GM13976 (cell line): ENCODE measurements at regions not wholly inside any gene's neighbourhood (a gene's known extent, or its start where the extent isn't known, plus 50 kb on each side); places are given as distances from the start of the nearest gene placed in this dataset.
"Not testable (repeated sequence)": the region's sequence is repeated elsewhere in the genome, so short reads cannot be mapped to it uniquely, and the experiment has no call there.

Experiments
- DNase-seq: peaks from one replicate; pipeline ENCODE4 v3.0.0; 2012; ENCODE audit warnings: low spot score
- in situ Hi-C: fragments of 300-500 bp; cut with MboI; formaldehyde crosslinking; loops from one replicate; pipeline ENCODE4 v1.12.0; 2022; ENCODE audit warnings: low sequenced_read_pairs, mixed read lengths, inconsistent platforms; ENCODE audit not compliant: unreplicated experiment
- TF ChIP-seq, protein P1 (sequence below): IDR thresholded peaks from 2 replicates; pipeline ENCODE4 v1.5.1; 2012; ENCODE audit warnings: borderline replicate concordance, mild to moderate bottlenecking; ENCODE audit not compliant: insufficient read depth; ENCODE audit errors: extremely low read depth, missing control alignments, control extremely low read depth

DNA sequence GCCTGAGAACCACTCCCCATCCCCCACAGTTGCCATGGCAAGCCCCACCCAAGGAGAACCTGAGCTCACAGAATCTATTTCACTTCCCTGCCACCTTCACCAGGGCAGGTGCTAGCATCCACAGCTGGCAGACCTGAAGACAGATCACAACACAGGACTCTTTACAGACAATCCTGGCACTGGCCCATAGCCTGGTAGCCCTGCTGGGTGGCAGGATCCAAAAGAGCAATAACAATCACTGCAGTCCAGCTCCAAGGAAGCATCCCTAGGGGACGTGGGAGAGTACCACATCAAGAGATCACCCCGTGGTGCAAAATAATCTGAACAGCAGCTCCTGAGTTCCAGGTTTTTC lies 463.2 kb upstream of the PIK3R1 start:
- TF ChIP-seq, protein P1, sequence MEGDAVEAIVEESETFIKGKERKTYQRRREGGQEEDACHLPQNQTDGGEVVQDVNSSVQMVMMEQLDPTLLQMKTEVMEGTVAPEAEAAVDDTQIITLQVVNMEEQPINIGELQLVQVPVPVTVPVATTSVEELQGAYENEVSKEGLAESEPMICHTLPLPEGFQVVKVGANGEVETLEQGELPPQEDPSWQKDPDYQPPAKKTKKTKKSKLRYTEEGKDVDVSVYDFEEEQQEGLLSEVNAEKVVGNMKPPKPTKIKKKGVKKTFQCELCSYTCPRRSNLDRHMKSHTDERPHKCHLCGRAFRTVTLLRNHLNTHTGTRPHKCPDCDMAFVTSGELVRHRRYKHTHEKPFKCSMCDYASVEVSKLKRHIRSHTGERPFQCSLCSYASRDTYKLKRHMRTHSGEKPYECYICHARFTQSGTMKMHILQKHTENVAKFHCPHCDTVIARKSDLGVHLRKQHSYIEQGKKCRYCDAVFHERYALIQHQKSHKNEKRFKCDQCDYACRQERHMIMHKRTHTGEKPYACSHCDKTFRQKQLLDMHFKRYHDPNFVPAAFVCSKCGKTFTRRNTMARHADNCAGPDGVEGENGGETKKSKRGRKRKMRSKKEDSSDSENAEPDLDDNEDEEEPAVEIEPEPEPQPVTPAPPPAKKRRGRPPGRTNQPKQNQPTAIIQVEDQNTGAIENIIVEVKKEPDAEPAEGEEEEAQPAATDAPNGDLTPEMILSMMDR, result no peak
- in situ Hi-C loops, result no loop called here
- DNase-seq, result no peak

DNA sequence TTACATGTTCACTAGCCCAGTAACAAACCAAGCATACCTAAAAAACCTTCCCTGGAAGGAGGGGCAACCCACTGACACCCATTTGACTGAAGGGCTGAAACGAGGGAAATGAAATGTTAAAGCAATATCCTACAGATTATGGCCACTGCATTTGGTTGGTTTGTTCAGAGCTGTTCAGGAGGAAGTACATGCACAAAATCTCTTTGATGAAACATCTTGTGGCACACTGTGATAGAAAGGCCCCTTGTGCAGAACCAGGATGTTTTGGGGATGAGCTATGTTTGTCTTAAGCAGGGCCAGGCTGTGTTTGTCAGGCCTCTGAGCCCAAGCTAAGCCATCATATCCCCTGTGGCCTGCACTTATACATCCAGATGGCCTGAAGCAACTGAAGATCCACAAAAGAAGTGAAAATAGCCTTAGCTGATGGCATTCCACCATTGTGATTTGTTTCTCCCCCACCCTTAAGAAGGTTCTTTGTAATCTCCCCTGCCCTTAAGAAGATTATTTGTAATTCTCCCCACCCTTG lies 467.3 kb upstream of the PIK3R1 start:
- in situ Hi-C loops, result no loop called here
- TF ChIP-seq, protein P1, result no peak
- DNase-seq, result no peak

DNA sequence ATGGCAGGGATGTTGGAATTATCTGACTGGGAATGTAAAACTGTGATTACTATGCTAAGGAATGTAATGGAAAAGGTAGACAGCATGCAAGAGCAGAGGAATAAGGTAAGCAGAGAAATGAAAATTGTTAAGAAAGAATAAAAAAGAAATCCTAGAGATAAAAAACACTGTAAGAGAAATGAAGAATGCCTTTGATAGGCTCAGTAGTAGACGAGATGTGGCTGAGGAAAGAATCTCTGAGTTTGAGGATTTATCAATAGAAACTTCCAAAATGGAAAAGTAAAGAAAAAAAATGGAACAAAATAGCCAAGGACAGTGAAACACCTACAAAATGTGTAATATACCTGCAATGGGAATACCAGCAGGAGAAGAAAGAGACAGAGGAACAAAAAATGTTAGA lies 468.5 kb upstream of the PIK3R1 start:
- TF ChIP-seq, protein P1, result no peak
- DNase-seq, result no peak
- in situ Hi-C loops, result no loop called here

DNA sequence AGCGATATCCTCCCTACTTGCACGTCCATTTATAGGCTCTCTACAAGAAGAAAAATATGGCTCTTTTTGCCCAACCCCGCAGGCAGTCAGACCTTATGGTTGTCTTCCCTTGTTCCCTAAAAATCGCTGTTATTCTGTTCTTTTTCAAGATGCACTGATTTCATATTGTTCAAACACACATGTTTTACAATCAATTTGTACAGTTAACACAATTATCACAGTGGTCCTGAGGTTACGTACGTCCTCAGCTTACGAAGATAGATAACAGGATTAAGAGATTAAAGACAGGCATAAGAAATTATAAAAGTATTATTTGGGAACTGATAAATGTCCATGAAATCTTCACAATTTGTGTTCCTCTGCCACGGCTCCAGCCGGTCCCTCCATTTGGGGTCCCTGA lies 468.9 kb upstream of the PIK3R1 start:
- DNase-seq, in situ Hi-C loops: not testable (repeated sequence)

DNA sequence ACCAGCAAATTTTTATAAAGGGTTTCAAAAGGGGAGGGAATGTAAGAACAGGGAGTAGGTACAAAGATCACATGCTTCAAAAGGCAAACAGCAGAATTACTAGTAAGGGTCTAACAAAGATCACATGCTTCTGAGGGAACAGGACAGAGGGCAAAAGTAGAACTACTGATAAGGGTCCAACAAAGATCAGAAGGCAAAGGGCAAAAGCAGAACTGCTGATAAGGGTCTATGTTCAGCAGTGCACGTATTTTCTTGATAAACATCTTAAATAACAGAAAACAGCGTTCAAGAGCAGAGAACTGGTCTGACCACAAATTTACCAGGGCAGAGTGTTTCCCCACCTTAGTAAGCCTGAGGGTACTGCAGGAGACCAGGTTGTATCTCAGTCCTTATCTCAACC lies 469.5 kb upstream of the PIK3R1 start:
- TF ChIP-seq, protein P1, result no peak
- in situ Hi-C loops, result no loop called here
- no peak for DNase-seq

DNA sequence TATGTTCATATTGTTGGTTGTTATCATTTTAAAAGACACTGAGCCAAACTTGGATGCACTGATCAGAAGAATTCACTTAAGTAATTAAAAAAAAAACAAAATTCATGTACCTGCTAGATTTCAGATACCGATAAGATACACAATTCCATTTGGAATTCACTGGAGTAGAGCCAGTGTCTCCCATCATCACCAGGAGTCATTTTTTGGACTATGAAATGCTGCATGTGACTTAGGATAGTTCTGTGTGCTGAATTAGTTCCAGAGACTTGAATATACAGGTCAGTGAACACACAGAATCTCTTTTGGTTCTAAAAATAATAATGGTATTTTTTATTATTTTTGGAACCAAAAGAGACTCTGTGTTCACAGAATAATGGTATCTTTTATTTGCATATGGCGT lies 482.6 kb upstream of the PIK3R1 start:
- no peak for DNase-seq
- in situ Hi-C loops, result no loop called here
- TF ChIP-seq, protein P1, result no peak

DNA sequence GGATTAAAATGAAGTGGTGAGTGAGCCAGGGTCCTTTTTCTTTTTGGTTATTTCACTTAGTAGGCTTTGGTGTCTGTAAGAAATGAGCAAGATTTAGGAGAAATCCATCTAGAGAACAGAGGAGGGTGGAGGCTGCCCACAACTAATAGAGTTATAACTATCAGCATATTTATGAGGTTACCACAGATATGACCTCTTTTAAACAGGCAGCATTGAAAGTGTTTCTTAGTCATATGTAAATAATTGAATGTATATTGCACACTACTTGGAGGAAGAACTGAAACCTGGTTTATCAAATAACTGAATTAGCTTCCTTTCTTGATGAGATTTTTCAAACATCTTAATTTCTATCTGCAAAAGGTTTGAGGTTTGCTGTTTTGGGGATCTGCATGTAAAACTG lies 483.1 kb upstream of the PIK3R1 start:
- in situ Hi-C loops, result no loop called here
- TF ChIP-seq, protein P1, result no peak
- DNase-seq, result no peak
